ENCODE measurements at regions not wholly inside any gene's neighbourhood (a gene's known extent, or its start where the extent isn't known, plus 50 kb on each side); places are given as distances from the start of the nearest gene placed in this dataset.
"Not testable (repeated sequence)": the region's sequence is repeated elsewhere in the genome, so short reads cannot be mapped to it uniquely, and the experiment has no call there.

- DNase-seq (ENCODE audit: low spot score): no peak
Observed at GRCh38 chr6:137399881-137400443, 94.2 kb downstream of the OLIG3 start.

- DNase-seq (ENCODE audit: low spot score): no peak
Observed at GRCh38 chr6:137395316-137395715, 98.9 kb downstream of the OLIG3 start.

- DNase-seq (ENCODE audit: low spot score): no peak
Observed at GRCh38 chr6:137391061-137391814, 103.0 kb downstream of the OLIG3 start.

GRCh38 chr6:137390334-137390733 is 103.9 kb downstream of the OLIG3 start:
- no peak for DNase-seq (ENCODE audit: low spot score)

GRCh38 chr6:137389150-137389704 is 105.0 kb downstream of the OLIG3 start:
- no peak for DNase-seq (ENCODE audit: low spot score)

- DNase-seq (ENCODE audit: low spot score): no peak
Observed at GRCh38 chr6:137387096-137387764, 107.0 kb downstream of the OLIG3 start.

- not testable (repeated sequence) for DNase-seq (ENCODE audit: low spot score)
Observed at GRCh38 chr6:137383287-137383686, 110.9 kb downstream of the OLIG3 start.

GRCh38 chr6:137378090-137378369 is 116.2 kb downstream of the OLIG3 start:
- no peak for DNase-seq (ENCODE audit: low spot score)

- no peak for DNase-seq (ENCODE audit: low spot score)
Observed at GRCh38 chr6:137373296-137373695, 120.9 kb downstream of the OLIG3 start.

- DNase-seq (ENCODE audit: low spot score): no peak
Observed at GRCh38 chr6:137372532-137372931, 121.7 kb downstream of the OLIG3 start.

GRCh38 chr6:137371634-137372016 is 122.6 kb downstream of the OLIG3 start:
- DNase-seq (ENCODE audit: low spot score): no peak

GRCh38 chr6:137370871-137371633 is 123.1 kb downstream of the OLIG3 start:
- no peak for DNase-seq (ENCODE audit: low spot score)

GRCh38 chr6:137369136-137369535 is 125.1 kb downstream of the OLIG3 start:
- DNase-seq (ENCODE audit: low spot score): no peak

- DNase-seq (ENCODE audit: low spot score): no peak
Observed at GRCh38 chr6:137365707-137366437, 128.3 kb downstream of the OLIG3 start.

GRCh38 chr6:137363805-137364138 is 130.4 kb downstream of the OLIG3 start:
- DNase-seq (ENCODE audit: low spot score): no peak

GRCh38 chr6:137362878-137363804 is 131.1 kb downstream of the OLIG3 start:
- DNase-seq (ENCODE audit: low spot score): no peak

GRCh38 chr6:137361701-137362100 is 132.5 kb downstream of the OLIG3 start:
- no peak for DNase-seq (ENCODE audit: low spot score)

- DNase-seq (ENCODE audit: low spot score): no peak
Observed at GRCh38 chr6:137358273-137358672, 135.9 kb downstream of the OLIG3 start.

GRCh38 chr6:137357948-137358266 is 136.3 kb downstream of the OLIG3 start:
- no peak for DNase-seq (ENCODE audit: low spot score)

GRCh38 chr6:137357263-137357947 is 136.8 kb downstream of the OLIG3 start:
- DNase-seq (ENCODE audit: low spot score): no peak
